ENCODE measurements at regions not wholly inside any gene's neighbourhood (a gene's known extent, or its start where the extent isn't known, plus 50 kb on each side); places are given as distances from the start of the nearest gene placed in this dataset.

DNA sequence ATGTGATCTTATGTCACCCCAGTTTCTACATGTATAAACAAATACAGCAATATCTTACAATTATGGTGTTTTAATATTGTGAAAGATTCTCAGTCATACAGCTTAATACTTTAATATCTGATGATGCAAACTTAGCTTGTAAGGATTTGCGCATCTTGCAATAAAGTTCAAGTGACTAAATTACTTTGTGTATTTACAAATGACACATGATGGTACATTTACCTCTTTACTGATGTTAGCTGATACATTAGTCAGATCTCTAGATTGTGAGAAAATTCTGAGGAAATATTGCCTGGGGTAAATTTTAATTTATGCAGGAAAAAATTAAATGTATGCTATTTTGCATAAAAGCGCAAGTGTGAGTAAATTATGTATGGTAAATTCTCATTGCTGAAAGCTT, 418.8 kb upstream of the MMS22L start:
- no peak overlapping the region for H3K4me3 ChIP-seq (ENCODE audit: control insufficient read depth, low read depth, low read length)
- TF ChIP-seq, protein P1, sequence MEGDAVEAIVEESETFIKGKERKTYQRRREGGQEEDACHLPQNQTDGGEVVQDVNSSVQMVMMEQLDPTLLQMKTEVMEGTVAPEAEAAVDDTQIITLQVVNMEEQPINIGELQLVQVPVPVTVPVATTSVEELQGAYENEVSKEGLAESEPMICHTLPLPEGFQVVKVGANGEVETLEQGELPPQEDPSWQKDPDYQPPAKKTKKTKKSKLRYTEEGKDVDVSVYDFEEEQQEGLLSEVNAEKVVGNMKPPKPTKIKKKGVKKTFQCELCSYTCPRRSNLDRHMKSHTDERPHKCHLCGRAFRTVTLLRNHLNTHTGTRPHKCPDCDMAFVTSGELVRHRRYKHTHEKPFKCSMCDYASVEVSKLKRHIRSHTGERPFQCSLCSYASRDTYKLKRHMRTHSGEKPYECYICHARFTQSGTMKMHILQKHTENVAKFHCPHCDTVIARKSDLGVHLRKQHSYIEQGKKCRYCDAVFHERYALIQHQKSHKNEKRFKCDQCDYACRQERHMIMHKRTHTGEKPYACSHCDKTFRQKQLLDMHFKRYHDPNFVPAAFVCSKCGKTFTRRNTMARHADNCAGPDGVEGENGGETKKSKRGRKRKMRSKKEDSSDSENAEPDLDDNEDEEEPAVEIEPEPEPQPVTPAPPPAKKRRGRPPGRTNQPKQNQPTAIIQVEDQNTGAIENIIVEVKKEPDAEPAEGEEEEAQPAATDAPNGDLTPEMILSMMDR (IDR thresholded peaks at IDR 0.05; ENCODE audit: control insufficient read depth, insufficient read depth, low read depth, low read length, missing control alignments): no peak
- no peak for DNase-seq (ENCODE audit: low read depth)

DNA sequence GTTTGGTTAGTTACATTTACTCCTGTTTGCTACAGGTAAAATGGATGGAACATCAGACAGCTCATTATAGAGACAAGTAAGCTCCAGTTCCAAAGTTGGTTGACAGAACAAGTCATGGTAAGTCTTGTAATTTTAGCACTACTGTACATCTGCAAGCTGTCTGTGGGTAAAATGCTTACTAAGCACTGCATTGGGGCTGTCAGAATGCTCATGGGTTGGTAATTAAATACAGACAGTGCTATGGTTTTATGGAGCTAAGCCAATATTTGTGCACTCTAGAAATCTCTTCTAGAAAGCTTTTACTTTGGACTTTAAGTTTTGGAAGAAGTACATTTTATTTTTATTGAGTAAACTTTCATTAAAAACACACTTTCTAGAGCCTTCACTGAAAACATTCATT, 419.2 kb upstream of the MMS22L start:
- no peak overlapping the region for H3K4me3 ChIP-seq (ENCODE audit: control insufficient read depth, low read depth, low read length)
- DNase-seq (ENCODE audit: low read depth): no peak
- TF ChIP-seq, protein P1 (IDR thresholded peaks at IDR 0.05; ENCODE audit: control insufficient read depth, insufficient read depth, low read depth, low read length, missing control alignments): no peak

DNA sequence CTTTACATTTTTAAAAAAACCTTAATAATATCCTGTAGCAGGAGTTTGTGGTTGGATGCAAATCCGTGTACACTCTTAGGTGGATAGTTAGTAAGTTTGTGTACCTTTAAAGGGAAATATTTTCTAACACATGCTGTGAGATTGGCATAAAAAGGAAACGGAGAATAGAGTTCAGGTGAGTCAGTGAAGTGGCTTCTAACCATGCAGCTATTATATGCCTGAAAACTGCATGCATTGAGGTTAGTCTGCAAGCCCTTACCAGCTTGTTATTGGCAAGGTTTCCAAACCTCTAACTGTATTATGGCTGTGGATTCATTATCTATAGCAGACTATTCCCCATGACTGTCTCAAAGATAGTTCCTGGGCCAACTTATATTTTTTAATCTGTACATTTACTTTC, 420.6 kb upstream of the MMS22L start:
- H3K4me3 ChIP-seq (ENCODE audit: control insufficient read depth, low read depth, low read length): no peak overlapping the region
- TF ChIP-seq, protein P1 (IDR thresholded peaks at IDR 0.05; ENCODE audit: control insufficient read depth, insufficient read depth, low read depth, low read length, missing control alignments): no peak
- DNase-seq (ENCODE audit: low read depth): no peak

DNA sequence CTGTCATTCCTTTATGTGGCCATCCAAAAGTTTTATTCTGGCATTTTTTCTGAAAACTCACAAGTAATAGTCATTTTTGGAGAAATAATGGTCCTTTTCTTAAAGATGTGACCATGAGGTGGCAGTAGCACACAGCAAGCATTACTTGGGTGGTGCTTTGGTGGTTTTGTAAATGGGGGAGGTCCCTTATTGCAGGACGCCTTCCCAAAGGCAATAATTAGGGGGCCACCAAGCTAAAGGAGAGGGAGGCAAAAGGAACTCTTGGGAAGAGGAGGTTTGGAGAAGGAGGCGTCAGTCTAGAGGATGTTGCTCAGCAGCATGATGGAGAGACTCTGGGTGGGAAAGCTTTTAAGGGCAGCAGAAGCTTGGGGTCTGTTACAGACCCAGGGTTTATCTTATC, 422.6 kb upstream of the MMS22L start:
- DNase-seq (ENCODE audit: low read depth): no peak
- H3K4me3 ChIP-seq (ENCODE audit: control insufficient read depth, low read depth, low read length): no peak overlapping the region
- TF ChIP-seq, protein P1 (IDR thresholded peaks at IDR 0.05; ENCODE audit: control insufficient read depth, insufficient read depth, low read depth, low read length, missing control alignments): no peak

DNA sequence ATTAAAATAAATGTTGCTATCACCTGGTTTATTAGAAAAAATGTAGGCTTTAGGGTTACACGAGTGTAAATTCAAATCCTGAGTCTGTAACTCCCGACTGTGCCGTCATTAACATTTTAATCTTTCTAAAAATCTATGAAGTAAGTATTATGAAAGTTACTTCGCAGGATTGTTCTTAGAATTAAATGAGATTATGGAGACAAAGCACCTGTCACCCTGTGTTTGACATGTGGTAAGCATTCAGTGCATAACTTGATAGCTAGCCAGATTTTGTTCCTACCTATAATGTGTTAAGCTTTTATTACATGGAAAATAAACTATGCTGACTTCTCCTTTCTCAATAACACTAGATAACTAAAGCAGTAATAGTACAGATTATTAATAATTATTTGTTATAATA, 429.7 kb upstream of the MMS22L start:
- DNase-seq (ENCODE audit: low read depth): no peak
- no peak overlapping the region for H3K4me3 ChIP-seq (ENCODE audit: control insufficient read depth, low read depth, low read length)
- TF ChIP-seq, protein P1 (IDR thresholded peaks at IDR 0.05; ENCODE audit: control insufficient read depth, insufficient read depth, low read depth, low read length, missing control alignments): no peak

DNA sequence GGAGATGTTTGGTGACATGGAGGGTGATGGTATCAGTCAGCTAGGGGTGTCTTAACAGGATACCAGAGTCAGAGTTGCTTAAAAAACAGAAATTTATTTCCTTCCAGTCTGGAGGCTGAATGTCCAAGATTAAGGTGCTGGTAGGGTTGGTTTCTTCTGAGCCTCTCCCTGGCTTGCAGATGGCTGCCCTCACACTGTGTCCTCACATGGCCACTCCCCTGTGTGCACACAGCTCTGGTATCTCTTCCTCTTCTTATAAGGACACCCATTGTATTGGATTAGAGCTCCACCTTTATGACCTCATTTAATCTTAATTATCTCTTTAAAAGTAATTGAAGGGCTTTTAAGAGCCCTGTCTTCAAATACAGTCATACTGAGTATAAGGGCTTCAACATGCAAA, 431.8 kb upstream of the MMS22L start:
- TF ChIP-seq, protein P1 (IDR thresholded peaks at IDR 0.05; ENCODE audit: control insufficient read depth, insufficient read depth, low read depth, low read length, missing control alignments): no peak
- no peak overlapping the region for H3K4me3 ChIP-seq (ENCODE audit: control insufficient read depth, low read depth, low read length)
- no peak for DNase-seq (ENCODE audit: low read depth)

DNA sequence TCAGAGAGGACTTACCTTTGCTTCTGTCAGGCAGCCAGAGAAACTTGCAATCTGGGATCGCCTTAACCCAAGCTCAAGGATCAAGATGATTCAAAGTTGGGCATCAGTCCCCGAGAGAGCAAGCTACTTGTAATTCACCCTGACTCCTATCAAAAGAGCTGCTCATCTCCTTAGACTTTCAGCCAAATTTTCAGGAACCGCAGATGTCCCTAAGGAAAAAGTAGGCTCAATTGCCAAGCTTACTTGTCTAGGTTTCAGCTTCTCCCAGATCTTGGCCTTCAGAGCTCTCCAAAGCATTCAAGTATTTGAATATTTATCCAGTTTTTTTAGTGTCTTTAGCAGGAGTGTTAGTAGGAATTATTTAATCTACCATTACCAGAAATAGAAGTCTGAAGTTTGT, 434.1 kb upstream of the MMS22L start:
- no peak overlapping the region for H3K4me3 ChIP-seq (ENCODE audit: control insufficient read depth, low read depth, low read length)
- DNase-seq (ENCODE audit: low read depth): no peak
- TF ChIP-seq, protein P1 (IDR thresholded peaks at IDR 0.05; ENCODE audit: control insufficient read depth, insufficient read depth, low read depth, low read length, missing control alignments): no peak
